AG04449 (cell line): ENCODE measurements at regions not wholly inside any gene's neighbourhood (a gene's known extent, or its start where the extent isn't known, plus 50 kb on each side); places are given as distances from the start of the nearest gene placed in this dataset.

ENCODE experiments used
- CTCF ChIA-PET: fragments of 350-600 bp; formaldehyde crosslinking; extraction: SDS; loops from one replicate; lab custom pipeline; 2021; ENCODE audit warnings: antibody characterized with exemption; lab: Yijun Ruan, JAX
- POLR2A ChIA-PET: fragments of 400-600, 350-600 bp; formaldehyde crosslinking; extraction: SDS; loops from one replicate; lab custom pipeline; 2020; ENCODE audit warnings: antibody characterized with exemption, inconsistent platforms; lab: Yijun Ruan, JAX
- DNase-seq: peaks from one replicate; pipeline ENCODE4 v3.0.0-alpha.2; 2010; ENCODE audit warnings: low read depth, low spot score
- H3K4me3 ChIP-seq: 2 replicates; pipeline ENCODE4 v1.5.1; 2011; ENCODE audit warnings: low read depth, mild to moderate bottlenecking, control low read depth, low read length
- CTCF ChIP-seq: IDR thresholded peaks from one replicate; pipeline ENCODE4 v1.5.1; 2011; ENCODE audit warnings: mild to moderate bottlenecking, moderate library complexity, low read length, control low read depth, inconsistent platforms; ENCODE audit not compliant: insufficient read depth; ENCODE audit errors: missing control alignments

GRCh38 chr6:165864218-165864617, 201.2 kb upstream of the PDE10A start:
- no peak for DNase-seq
- CTCF ChIA-PET = no interaction called here
- POLR2A ChIA-PET = no interaction called here
- H3K4me3 ChIP-seq = no peak overlapping the region
- no peak for TF ChIP-seq CTCF

GRCh38 chr6:165863801-165864200, 200.8 kb upstream of the PDE10A start:
- no peak for TF ChIP-seq CTCF
- no peak for DNase-seq
- CTCF ChIA-PET = interaction anchor here (1.6 kb wide), 1 partner anchor 242 kb away, joined by 5 read pairs; no protein-coding TSS in a partner anchor
- POLR2A ChIA-PET = no interaction called here
- no peak overlapping the region for H3K4me3 ChIP-seq

- TF ChIP-seq CTCF = no peak
- DNase-seq = no peak
- ChIA-PET CTCF (interaction anchor here (1.6 kb wide), 1 partner anchor 243 kb away, joined by 5 read pairs; no protein-coding TSS in a partner anchor), POLR2A (no interaction called here)
- H3K4me3 ChIP-seq = no peak overlapping the region
These were observed 199.8 kb upstream of the PDE10A start for GRCh38 chr6:165862813-165863212.

GRCh38 chr6:165861226-165861625, 198.2 kb upstream of the PDE10A start:
- TF ChIP-seq CTCF = no peak
- CTCF ChIA-PET = interaction anchor here (3.4 kb wide), 1 partner anchor 11 kb away, joined by 21 read pairs; no protein-coding TSS in a partner anchor
- POLR2A ChIA-PET = no interaction called here
- no peak for DNase-seq
- no peak overlapping the region for H3K4me3 ChIP-seq

GRCh38 chr6:165858586-165858985, 195.5 kb upstream of the PDE10A start:
- no peak overlapping the region for H3K4me3 ChIP-seq
- CTCF ChIA-PET = interaction anchor here (3.4 kb wide), 1 partner anchor 8 kb away, joined by 21 read pairs; no protein-coding TSS in a partner anchor
- TF ChIP-seq CTCF = no peak

GRCh38 chr6:165855856-165856255, 192.8 kb upstream of the PDE10A start:
- ChIA-PET POLR2A (no interaction called here), CTCF (interaction anchor here (1.0 kb wide), 1 partner anchor 9 kb away, joined by 3 read pairs; no protein-coding TSS in a partner anchor)
- no peak for DNase-seq
- H3K4me3 ChIP-seq = no peak overlapping the region
- TF ChIP-seq CTCF = no peak

More at GRCh38 chr6:165858586-165858985, 195.5 kb upstream of the PDE10A start:
- DNase-seq = no peak
- POLR2A ChIA-PET = no interaction called here
